ENCODE measurements at regions not wholly inside any gene's neighbourhood (a gene's known extent, or its start where the extent isn't known, plus 50 kb on each side); places are given as distances from the start of the nearest gene placed in this dataset.

- TF ChIP-seq EZH2 (IDR thresholded peaks at IDR 0.05; ENCODE audit: borderline replicate concordance, insufficient read depth, low read depth, low read length, poor library complexity, severe bottlenecking) (no peak), CTCF (IDR thresholded peaks at IDR 0.05) (no peak)
Measured at GRCh38 chr5:167271511-167271910, 1019.9 kb upstream of the WWC1 start.
